ENCODE measurements at regions not wholly inside any gene's neighbourhood (a gene's known extent, or its start where the extent isn't known, plus 50 kb on each side); places are given as distances from the start of the nearest gene placed in this dataset.
"Not testable (repeated sequence)": the region's sequence is repeated elsewhere in the genome, so short reads cannot be mapped to it uniquely, and the experiment has no call there.

GRCh38 chr6:27007020-27007419 is 240.5 kb upstream of the PRSS16 start:
- Histone ChIP-seq H3K4me2 (no peak overlapping the region), H3K4me1 (ENCODE audit: insufficient read depth) (no peaks in the 10 kb centered on the region), H3K79me2 (replicated peaks; ENCODE audit: insufficient read depth) (peaks cover 12% of the 10 kb centered on the region; the same call in 1 of the 2 replicates), H3K27ac (ENCODE audit: low read depth) (no peak overlapping the region), H3K36me3 (ENCODE audit: insufficient read depth) (no peaks in the 10 kb centered on the region; the same call in 1 of the 2 replicates), H3K9me2 (ENCODE audit: insufficient read depth) (no peaks in the 10 kb centered on the region), H3K27me3 (ENCODE audit: insufficient read depth) (no peaks in the 10 kb centered on the region), H3K4me3 (no peak overlapping the region), H2AFZ (no peak overlapping the region), H4K20me1 (replicated peaks; ENCODE audit: insufficient read depth) (no peaks in the 10 kb centered on the region; the same call in 1 of the 2 replicates), H3F3A (replicated peaks; ENCODE audit: low read depth) (no peaks in the 10 kb centered on the region)
- Mint-ChIP-seq H3K4me3 (no peak overlapping the region), H3K36me3 (ENCODE audit: low read depth) (peaks cover 36% of the 10 kb centered on the region), H3K4me1 (no peaks in the 10 kb centered on the region), H3K27ac (no peak overlapping the region), H3K9me3 (peaks cover 31% of the 10 kb centered on the region), H3K27me3 (ENCODE audit: insufficient read depth, low read depth, poor library complexity) (no peaks in the 10 kb centered on the region)
- no peak for ATAC-seq
- DNase-seq (ENCODE audit: low spot score), result no peak
- TF ChIP-seq, protein P1, sequence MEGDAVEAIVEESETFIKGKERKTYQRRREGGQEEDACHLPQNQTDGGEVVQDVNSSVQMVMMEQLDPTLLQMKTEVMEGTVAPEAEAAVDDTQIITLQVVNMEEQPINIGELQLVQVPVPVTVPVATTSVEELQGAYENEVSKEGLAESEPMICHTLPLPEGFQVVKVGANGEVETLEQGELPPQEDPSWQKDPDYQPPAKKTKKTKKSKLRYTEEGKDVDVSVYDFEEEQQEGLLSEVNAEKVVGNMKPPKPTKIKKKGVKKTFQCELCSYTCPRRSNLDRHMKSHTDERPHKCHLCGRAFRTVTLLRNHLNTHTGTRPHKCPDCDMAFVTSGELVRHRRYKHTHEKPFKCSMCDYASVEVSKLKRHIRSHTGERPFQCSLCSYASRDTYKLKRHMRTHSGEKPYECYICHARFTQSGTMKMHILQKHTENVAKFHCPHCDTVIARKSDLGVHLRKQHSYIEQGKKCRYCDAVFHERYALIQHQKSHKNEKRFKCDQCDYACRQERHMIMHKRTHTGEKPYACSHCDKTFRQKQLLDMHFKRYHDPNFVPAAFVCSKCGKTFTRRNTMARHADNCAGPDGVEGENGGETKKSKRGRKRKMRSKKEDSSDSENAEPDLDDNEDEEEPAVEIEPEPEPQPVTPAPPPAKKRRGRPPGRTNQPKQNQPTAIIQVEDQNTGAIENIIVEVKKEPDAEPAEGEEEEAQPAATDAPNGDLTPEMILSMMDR (conservative IDR thresholded peaks at IDR 0.05; ENCODE audit: low read depth in 2 of 2), result no peak
- TF ChIP-seq EZH2phosphoT487 (IDR thresholded peaks at IDR 0.05; ENCODE audit: unreplicated experiment), result no peak
- no peak for TF ChIP-seq EZH2 (IDR thresholded peaks at IDR 0.05; ENCODE audit: low read depth, unreplicated experiment)
- no peak for TF ChIP-seq ZNF331 (CRISPR knock-in tag; IDR thresholded peaks at IDR 0.05; ENCODE audit: low read depth)
- TF ChIP-seq, protein P2, sequence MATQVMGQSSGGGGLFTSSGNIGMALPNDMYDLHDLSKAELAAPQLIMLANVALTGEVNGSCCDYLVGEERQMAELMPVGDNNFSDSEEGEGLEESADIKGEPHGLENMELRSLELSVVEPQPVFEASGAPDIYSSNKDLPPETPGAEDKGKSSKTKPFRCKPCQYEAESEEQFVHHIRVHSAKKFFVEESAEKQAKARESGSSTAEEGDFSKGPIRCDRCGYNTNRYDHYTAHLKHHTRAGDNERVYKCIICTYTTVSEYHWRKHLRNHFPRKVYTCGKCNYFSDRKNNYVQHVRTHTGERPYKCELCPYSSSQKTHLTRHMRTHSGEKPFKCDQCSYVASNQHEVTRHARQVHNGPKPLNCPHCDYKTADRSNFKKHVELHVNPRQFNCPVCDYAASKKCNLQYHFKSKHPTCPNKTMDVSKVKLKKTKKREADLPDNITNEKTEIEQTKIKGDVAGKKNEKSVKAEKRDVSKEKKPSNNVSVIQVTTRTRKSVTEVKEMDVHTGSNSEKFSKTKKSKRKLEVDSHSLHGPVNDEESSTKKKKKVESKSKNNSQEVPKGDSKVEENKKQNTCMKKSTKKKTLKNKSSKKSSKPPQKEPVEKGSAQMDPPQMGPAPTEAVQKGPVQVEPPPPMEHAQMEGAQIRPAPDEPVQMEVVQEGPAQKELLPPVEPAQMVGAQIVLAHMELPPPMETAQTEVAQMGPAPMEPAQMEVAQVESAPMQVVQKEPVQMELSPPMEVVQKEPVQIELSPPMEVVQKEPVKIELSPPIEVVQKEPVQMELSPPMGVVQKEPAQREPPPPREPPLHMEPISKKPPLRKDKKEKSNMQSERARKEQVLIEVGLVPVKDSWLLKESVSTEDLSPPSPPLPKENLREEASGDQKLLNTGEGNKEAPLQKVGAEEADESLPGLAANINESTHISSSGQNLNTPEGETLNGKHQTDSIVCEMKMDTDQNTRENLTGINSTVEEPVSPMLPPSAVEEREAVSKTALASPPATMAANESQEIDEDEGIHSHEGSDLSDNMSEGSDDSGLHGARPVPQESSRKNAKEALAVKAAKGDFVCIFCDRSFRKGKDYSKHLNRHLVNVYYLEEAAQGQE (IDR thresholded peaks at IDR 0.05; ENCODE audit: unreplicated experiment), result no peak
- no peak for TF ChIP-seq ZNF114 (CRISPR knock-in tag; IDR thresholded peaks at IDR 0.05)
- TF ChIP-seq STAT1 (IDR thresholded peaks at IDR 0.05; ENCODE audit: unreplicated experiment), result no peak
- TF ChIP-seq JUNB (IDR thresholded peaks at IDR 0.05; ENCODE audit: unreplicated experiment), result no peak
- no peak for TF ChIP-seq CREB1 (CRISPR knock-in tag; IDR thresholded peaks at IDR 0.05; ENCODE audit: low read depth)

DNA sequence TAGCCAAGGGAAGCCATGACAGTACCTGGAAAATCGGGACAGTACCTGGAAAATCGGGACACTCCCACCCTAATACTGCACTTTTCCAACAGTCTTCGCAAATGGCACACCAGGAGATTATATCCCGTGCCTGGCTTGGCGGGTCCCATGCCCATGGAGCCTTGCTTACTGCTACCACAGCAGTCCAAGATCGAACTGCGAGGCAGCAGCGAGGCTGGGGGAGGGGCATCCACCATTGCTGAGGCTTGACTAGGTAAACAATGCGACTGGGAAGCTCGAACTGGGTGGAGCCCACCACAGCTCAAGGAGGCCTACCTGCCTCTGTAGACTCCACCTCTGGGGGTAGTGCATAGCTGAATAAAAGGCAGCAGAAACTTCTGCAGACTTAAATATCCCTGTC is 238.9 kb upstream of the PRSS16 start:
- not testable (repeated sequence) for H2AFZ ChIP-seq; H3K4me3 ChIP-seq; H3K4me1 Mint-ChIP-seq; H3K4me2 ChIP-seq; H4K20me1 ChIP-seq (replicated peaks; ENCODE audit: insufficient read depth); H3F3A ChIP-seq (replicated peaks; ENCODE audit: low read depth); H3K36me3 ChIP-seq (ENCODE audit: insufficient read depth); H3K27ac Mint-ChIP-seq; H3K4me3 Mint-ChIP-seq; ATAC-seq; H3K9me2 ChIP-seq (ENCODE audit: insufficient read depth); H3K27me3 ChIP-seq (ENCODE audit: insufficient read depth); H3K4me1 ChIP-seq (ENCODE audit: insufficient read depth); DNase-seq (ENCODE audit: low spot score); H3K27me3 Mint-ChIP-seq (ENCODE audit: insufficient read depth, low read depth, poor library complexity); H3K27ac ChIP-seq (ENCODE audit: low read depth)
- H3K36me3 Mint-ChIP-seq (ENCODE audit: low read depth), result peaks cover 44% of the 10 kb centered on the region
- H3K79me2 ChIP-seq (replicated peaks; ENCODE audit: insufficient read depth), result peaks cover 16% of the 10 kb centered on the region
- peaks cover 37% of the 10 kb centered on the region for H3K9me3 Mint-ChIP-seq

- not testable (repeated sequence) for H3K4me2 ChIP-seq; H3K4me3 ChIP-seq; H4K20me1 ChIP-seq (replicated peaks; ENCODE audit: insufficient read depth); H2AFZ ChIP-seq; H3K27ac ChIP-seq (ENCODE audit: low read depth); H3K27me3 ChIP-seq (ENCODE audit: insufficient read depth); H3K4me3 Mint-ChIP-seq; H3K27me3 Mint-ChIP-seq (ENCODE audit: insufficient read depth, low read depth, poor library complexity); H3F3A ChIP-seq (replicated peaks; ENCODE audit: low read depth); ATAC-seq; DNase-seq (ENCODE audit: low spot score); H3K27ac Mint-ChIP-seq; H3K36me3 ChIP-seq (ENCODE audit: insufficient read depth); H3K4me1 ChIP-seq (ENCODE audit: insufficient read depth); H3K9me2 ChIP-seq (ENCODE audit: insufficient read depth)
- H3K36me3 Mint-ChIP-seq (ENCODE audit: low read depth), result peaks cover 51% of the 10 kb centered on the region
- H3K9me3 Mint-ChIP-seq, result peaks cover 50% of the 10 kb centered on the region
- peaks cover 12% of the 10 kb centered on the region for H3K4me1 Mint-ChIP-seq
- peaks cover 62% of the 10 kb centered on the region for H3K79me2 ChIP-seq (replicated peaks; ENCODE audit: insufficient read depth)
These were observed 233.4 kb upstream of the PRSS16 start for GRCh38 chr6:27014053-27014452.
